ENCODE measurements at regions not wholly inside any gene's neighbourhood (a gene's known extent, or its start where the extent isn't known, plus 50 kb on each side); places are given as distances from the start of the nearest gene placed in this dataset.

GRCh38 chr17:6327007-6327406 lies 107.9 kb downstream of the AIPL1 start:
- 24 to 30% (median 28%) methylated on average over 6 of the region's 6 CpGs for WGBS, 3 donors
- Histone ChIP-seq H3K4me3 (no peak overlapping the region), H3K4me1 (no peaks in the 10 kb centered on the region), H3K9me3 (no peaks in the 10 kb centered on the region), H3K36me3 (ENCODE audit: insufficient read depth in 1 of 2, low read depth in 1 of 2) (no peaks in the 10 kb centered on the region), H3K27me3 (ENCODE audit: insufficient read depth in 3 of 3, low read length in 2 of 3) (peaks cover 0 to 31% (median 2%) of the 10 kb centered on the region in 3 donors), H3K27ac (peak overlapping the region; percentile 41)
- ATAC-seq = peak in 2 of 4 donors; percentile 44 to 49
- peak; percentile 11 for TF ChIP-seq CTCF (IDR thresholded peaks at IDR 0.05)
- peak in 1 of 2 donors; percentile 36 for DNase-seq
- intact Hi-C loops (cut with DNase I) = no loop called here

- H3K4me1 ChIP-seq = no peaks in the 10 kb centered on the region
- no peak overlapping the region for H3K4me3 ChIP-seq
- no peak overlapping the region for H3K27ac ChIP-seq
- no peak for TF ChIP-seq CTCF (IDR thresholded peaks at IDR 0.05)
- WGBS, 3 donors = 59 to 81% (median 71%) methylated on average over 8 of the region's 8 CpGs
- H3K27me3 ChIP-seq (ENCODE audit: insufficient read depth in 3 of 3, low read length in 2 of 3) = peaks cover 0 to 33% (median 2%) of the 10 kb centered on the region in 3 donors
- no peaks in the 10 kb centered on the region for H3K9me3 ChIP-seq
- intact Hi-C loops (cut with DNase I) = no loop called here
- H3K36me3 ChIP-seq (ENCODE audit: insufficient read depth in 1 of 2, low read depth in 1 of 2) = no peaks in the 10 kb centered on the region
- no peak for ATAC-seq
- no peak for DNase-seq
Observed at GRCh38 chr17:6326483-6326882, 108.4 kb downstream of the AIPL1 start.

- Histone ChIP-seq H3K27ac (no peak overlapping the region), H3K9me3 (no peaks in the 10 kb centered on the region), H3K27me3 (ENCODE audit: insufficient read depth in 3 of 3, low read length in 2 of 3) (peaks cover 0 to 34% (median 1%) of the 10 kb centered on the region in 3 donors), H3K4me3 (no peak overlapping the region), H3K36me3 (ENCODE audit: insufficient read depth in 1 of 2, low read depth in 1 of 2) (no peaks in the 10 kb centered on the region), H3K4me1 (no peaks in the 10 kb centered on the region)
- DNase-seq = no peak
- ATAC-seq = no peak
- 34 to 52% (median 43%) methylated on average over 8 of the region's 8 CpGs for WGBS, 3 donors
- intact Hi-C loops (cut with DNase I) = no loop called here
- TF ChIP-seq CTCF (IDR thresholded peaks at IDR 0.05) = no peak
Observed at GRCh38 chr17:6325741-6326140, 109.2 kb downstream of the AIPL1 start.

- H3K4me3 ChIP-seq = no peak overlapping the region
- H3K27ac ChIP-seq = no peak overlapping the region
- WGBS, 3 donors = 65 to 68% (median 67%) methylated on average over 6 of the region's 6 CpGs
- no peaks in the 10 kb centered on the region for H3K9me3 ChIP-seq
- no peak for TF ChIP-seq CTCF (IDR thresholded peaks at IDR 0.05)
- no peaks in the 10 kb centered on the region for H3K36me3 ChIP-seq (ENCODE audit: insufficient read depth in 1 of 2, low read depth in 1 of 2)
- no peaks in the 10 kb centered on the region for H3K4me1 ChIP-seq
- DNase-seq = no peak
- intact Hi-C loops (cut with DNase I) = no loop called here
- ATAC-seq = no peak
- H3K27me3 ChIP-seq (ENCODE audit: insufficient read depth in 3 of 3, low read length in 2 of 3) = peaks cover 0 to 34% (median 1%) of the 10 kb centered on the region in 3 donors
Observed at GRCh38 chr17:6325051-6325450, 109.9 kb downstream of the AIPL1 start.

GRCh38 chr17:6323626-6324356 lies 111.1 kb downstream of the AIPL1 start:
- no peak overlapping the region for H3K27ac ChIP-seq
- no peaks in the 10 kb centered on the region for H3K4me1 ChIP-seq
- DNase-seq (no peak), ATAC-seq (peak in 1 of 4 donors; percentile 38)
- H3K36me3 ChIP-seq (ENCODE audit: insufficient read depth in 1 of 2, low read depth in 1 of 2) = no peaks in the 10 kb centered on the region
- intact Hi-C loops (cut with DNase I) = no loop called here
- TF ChIP-seq CTCF (IDR thresholded peaks at IDR 0.05) = no peak
- no peak overlapping the region for H3K4me3 ChIP-seq
- H3K27me3 ChIP-seq (ENCODE audit: insufficient read depth in 3 of 3, low read length in 2 of 3) = peaks cover 0 to 34% (median 1%) of the 10 kb centered on the region in 3 donors
- whole genome bisulfite sequencing, 3 donors = 7 to 20% (median 10%) methylated on average over 17 of the region's 17 CpGs
- no peaks in the 10 kb centered on the region for H3K9me3 ChIP-seq

All from psoas muscle (tissue), 7 donors.